ENCODE measurements at regions not wholly inside any gene's neighbourhood (a gene's known extent, or its start where the extent isn't known, plus 50 kb on each side); places are given as distances from the start of the nearest gene placed in this dataset.

DNA sequence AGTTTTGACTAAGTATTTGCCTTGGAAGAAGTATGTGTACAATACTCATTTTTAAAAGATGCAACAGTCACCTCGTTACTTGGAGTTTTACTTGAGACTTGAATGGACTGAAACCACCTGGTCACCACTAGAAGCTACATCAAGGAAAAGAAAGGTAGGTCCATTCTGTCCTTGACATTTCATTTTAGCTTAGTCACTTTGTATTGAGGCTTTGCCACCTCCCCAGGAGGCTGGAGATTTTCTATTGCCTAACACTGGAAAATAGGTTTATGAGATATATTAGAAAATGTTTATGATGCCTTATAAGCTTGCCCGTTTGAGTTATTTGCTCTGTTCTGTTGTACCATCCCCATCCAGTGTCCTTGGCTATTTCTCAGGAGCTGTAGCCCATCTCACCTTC, 107.9 kb upstream of the ETAA1 start:
- TF ChIP-seq, protein P1, sequence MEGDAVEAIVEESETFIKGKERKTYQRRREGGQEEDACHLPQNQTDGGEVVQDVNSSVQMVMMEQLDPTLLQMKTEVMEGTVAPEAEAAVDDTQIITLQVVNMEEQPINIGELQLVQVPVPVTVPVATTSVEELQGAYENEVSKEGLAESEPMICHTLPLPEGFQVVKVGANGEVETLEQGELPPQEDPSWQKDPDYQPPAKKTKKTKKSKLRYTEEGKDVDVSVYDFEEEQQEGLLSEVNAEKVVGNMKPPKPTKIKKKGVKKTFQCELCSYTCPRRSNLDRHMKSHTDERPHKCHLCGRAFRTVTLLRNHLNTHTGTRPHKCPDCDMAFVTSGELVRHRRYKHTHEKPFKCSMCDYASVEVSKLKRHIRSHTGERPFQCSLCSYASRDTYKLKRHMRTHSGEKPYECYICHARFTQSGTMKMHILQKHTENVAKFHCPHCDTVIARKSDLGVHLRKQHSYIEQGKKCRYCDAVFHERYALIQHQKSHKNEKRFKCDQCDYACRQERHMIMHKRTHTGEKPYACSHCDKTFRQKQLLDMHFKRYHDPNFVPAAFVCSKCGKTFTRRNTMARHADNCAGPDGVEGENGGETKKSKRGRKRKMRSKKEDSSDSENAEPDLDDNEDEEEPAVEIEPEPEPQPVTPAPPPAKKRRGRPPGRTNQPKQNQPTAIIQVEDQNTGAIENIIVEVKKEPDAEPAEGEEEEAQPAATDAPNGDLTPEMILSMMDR (IDR thresholded peaks at IDR 0.05; ENCODE audit: low read depth, low read length), result no peak
- DNase-seq (ENCODE audit: extremely low read depth, low read depth), result no peak

DNA sequence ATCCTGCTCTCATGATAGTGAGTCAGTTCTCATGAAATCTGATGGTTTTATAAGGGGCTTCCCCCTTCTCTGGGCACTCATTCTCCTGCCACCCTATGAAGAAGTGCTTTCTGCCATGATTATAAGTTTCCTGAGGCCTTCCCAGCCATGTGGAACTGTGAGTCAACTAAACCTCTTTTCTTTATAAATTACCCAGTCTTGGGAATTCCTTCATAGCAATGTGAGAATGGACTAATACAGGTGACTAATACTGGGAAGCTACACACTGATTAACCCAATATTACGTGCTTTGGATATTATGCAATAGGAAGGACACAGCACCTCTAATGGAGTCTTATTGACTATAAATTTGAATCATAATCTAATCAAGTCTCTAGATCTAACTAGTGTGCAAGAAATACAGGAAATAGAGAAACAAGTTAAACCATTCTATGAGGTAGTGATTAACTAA, 107.2 kb upstream of the ETAA1 start:
- DNase-seq (ENCODE audit: extremely low read depth, low read depth), result no peak
- TF ChIP-seq, protein P1 (IDR thresholded peaks at IDR 0.05; ENCODE audit: low read depth, low read length), result no peak

- TF ChIP-seq, protein P1 (IDR thresholded peaks at IDR 0.05; ENCODE audit: low read depth, low read length), result no peak
- peak; percentile 71 for DNase-seq (ENCODE audit: extremely low read depth, low read depth)
These were observed 106.5 kb upstream of the ETAA1 start for GRCh38 chr2:67290451-67291290.

DNA sequence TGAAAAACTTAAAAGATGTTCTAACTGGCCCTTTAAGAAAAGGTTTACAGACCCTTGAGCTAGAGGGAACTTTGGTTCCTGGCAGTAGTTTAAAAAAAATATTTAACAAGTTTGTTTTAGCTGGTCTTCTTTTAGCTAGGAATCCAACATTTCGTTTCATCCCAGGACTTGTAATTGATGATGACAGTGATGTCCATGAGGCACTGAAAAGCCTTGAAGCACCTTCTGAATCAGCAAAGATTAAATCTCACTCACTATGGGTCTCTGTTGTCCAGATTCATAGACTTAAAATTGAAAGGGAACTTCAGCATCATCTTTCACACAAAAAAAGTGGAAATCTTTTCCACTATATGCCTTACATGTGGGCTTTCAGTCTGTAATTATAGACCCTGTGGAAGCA, 102.9 kb upstream of the ETAA1 start:
- TF ChIP-seq, protein P1 (IDR thresholded peaks at IDR 0.05; ENCODE audit: low read depth, low read length), result no peak
- DNase-seq (ENCODE audit: extremely low read depth, low read depth), result no peak

- TF ChIP-seq, protein P1 (IDR thresholded peaks at IDR 0.05; ENCODE audit: low read depth, low read length), result no peak
- DNase-seq (ENCODE audit: extremely low read depth, low read depth), result no peak
These were observed 101.7 kb upstream of the ETAA1 start for GRCh38 chr2:67295406-67295805.

DNA sequence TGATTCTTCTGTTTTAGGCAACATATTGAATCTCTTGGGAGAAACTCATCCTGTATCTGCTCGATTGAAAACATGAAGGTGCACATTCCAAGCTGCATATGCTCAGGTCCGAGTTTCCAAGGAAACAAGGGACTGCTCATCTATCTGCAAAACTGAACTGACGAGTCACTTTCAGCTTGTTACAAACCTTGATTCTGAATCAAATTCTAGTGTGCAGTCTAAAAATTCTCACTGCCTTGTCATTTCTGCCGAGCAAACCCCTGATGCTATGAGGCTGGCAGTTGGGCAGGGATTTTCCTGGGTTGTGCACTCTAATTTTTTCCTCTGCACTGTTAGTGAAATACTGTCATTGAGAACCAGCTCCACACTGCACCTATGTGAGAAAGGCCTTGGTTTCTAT, 101.3 kb upstream of the ETAA1 start:
- no peak for DNase-seq (ENCODE audit: extremely low read depth, low read depth)
- TF ChIP-seq, protein P1 (IDR thresholded peaks at IDR 0.05; ENCODE audit: low read depth, low read length), result no peak

- DNase-seq (ENCODE audit: extremely low read depth, low read depth), result no peak
- TF ChIP-seq, protein P1 (IDR thresholded peaks at IDR 0.05; ENCODE audit: low read depth, low read length), result no peak
These were observed 92.7 kb upstream of the ETAA1 start for GRCh38 chr2:67304300-67304890.
